Loucy (cell line): ENCODE measurements at regions not wholly inside any gene's neighbourhood (a gene's known extent, or its start where the extent isn't known, plus 50 kb on each side); places are given as distances from the start of the nearest gene placed in this dataset.

Experiments
- H2AFZ ChIP-seq: fragments of 200-600 bp; sonication (generic); 2 replicates; pipeline ENCODE4 v1.6.0; 2016; ENCODE audit warnings: antibody characterized with exemption, mild to moderate bottlenecking, low read length, moderate library complexity
- H3F3A ChIP-seq: fragments of 200-600 bp; 2 replicates; pipeline ENCODE4 v1.6.0; 2016; ENCODE audit warnings: antibody characterized with exemption, low read depth, mild to moderate bottlenecking
- H3K27me3 ChIP-seq: fragments of 200-600 bp; sonication (generic); 2 replicates; pipeline ENCODE4 v1.6.1; 2014; ENCODE audit warnings: low read length, mild to moderate bottlenecking; ENCODE audit not compliant: insufficient read depth, poor library complexity, severe bottlenecking
- H3K36me3 ChIP-seq: fragments of 200-600 bp; sonication (generic); 2 replicates; pipeline ENCODE4 v1.6.1; 2016; ENCODE audit warnings: low read length; ENCODE audit not compliant: insufficient read depth
- H3K4me1 ChIP-seq: fragments of 200-600 bp; sonication (generic); 2 replicates; pipeline ENCODE4 v1.5.1; 2014; ENCODE audit warnings: low read length, mild to moderate bottlenecking; ENCODE audit not compliant: insufficient read depth, poor library complexity, severe bottlenecking
- H3K4me2 ChIP-seq: fragments of 200-600 bp; sonication (generic); 2 replicates; pipeline ENCODE4 v1.6.0; 2014; ENCODE audit warnings: antibody characterized with exemption, low read length, low read depth, mild to moderate bottlenecking; ENCODE audit not compliant: poor library complexity, severe bottlenecking
- H3K4me3 ChIP-seq: fragments of 200-600 bp; sonication (generic); 2 replicates; pipeline ENCODE4 v1.5.1; 2014; ENCODE audit warnings: low read length, mild to moderate bottlenecking, mixed read lengths; ENCODE audit not compliant: poor library complexity, severe bottlenecking
- H3K79me2 ChIP-seq: fragments of 200-600 bp; sonication (generic); 2 replicates; pipeline ENCODE4 v1.6.1; 2014; ENCODE audit warnings: low read length; ENCODE audit not compliant: insufficient read depth
- H3K9ac ChIP-seq: fragments of 200-600 bp; sonication (generic); 2 replicates; pipeline ENCODE4 v1.6.0; 2014; ENCODE audit warnings: mild to moderate bottlenecking, low read depth, low read length, moderate library complexity; ENCODE audit not compliant: poor library complexity, severe bottlenecking
- H3K9me2 ChIP-seq: fragments of 200-600 bp; sonication (generic); replicated peaks from 2 replicates; pipeline ENCODE4 v1.6.1; 2016; ENCODE audit warnings: low read depth, low read length, mixed read lengths
- H3K9me3 ChIP-seq: fragments of 200-600 bp; sonication (generic); 2 replicates; pipeline ENCODE4 v1.6.1; 2014; ENCODE audit warnings: mild to moderate bottlenecking, antibody characterized with exemption, low read length, low read depth; ENCODE audit not compliant: insufficient read depth
- H4K20me1 ChIP-seq: fragments of 200-600 bp; sonication (generic); 2 replicates; pipeline ENCODE4 v1.6.0; 2014; ENCODE audit warnings: antibody characterized with exemption, low read length, mild to moderate bottlenecking; ENCODE audit not compliant: insufficient read depth, poor library complexity, severe bottlenecking
- EZH2phosphoT487 ChIP-seq: fragments of 200-600 bp; IDR thresholded peaks from 2 replicates; pipeline ENCODE4 v1.6.1; 2018; ENCODE audit warnings: antibody characterized with exemption, mild to moderate bottlenecking, moderate library complexity, borderline replicate concordance
- TF ChIP-seq, protein P1 (sequence below): fragments of 200-600 bp; sonication (generic); conservative IDR thresholded peaks from 2 replicates; pipeline ENCODE4 v1.5.1; 2014; ENCODE audit warnings: mild to moderate bottlenecking, antibody characterized with exemption, low read length

DNA sequence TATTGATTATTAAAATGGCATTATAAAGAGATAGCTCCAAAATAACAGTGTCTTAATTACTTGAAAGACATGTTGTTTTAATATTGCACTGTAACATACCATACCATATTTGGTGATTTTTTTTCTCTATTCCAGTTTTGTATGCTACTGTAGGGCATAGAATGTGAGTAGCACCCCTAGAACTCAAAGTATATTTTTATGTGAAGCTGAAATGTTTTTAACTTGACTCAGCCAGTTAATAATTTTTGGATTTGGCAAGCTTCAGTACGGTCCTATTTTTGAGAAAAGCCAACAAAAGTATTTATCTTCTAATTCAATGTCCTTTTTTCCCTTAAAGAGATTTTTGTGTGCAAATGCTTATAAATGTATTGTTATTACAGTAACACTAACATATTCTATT lies 593.8 kb downstream of the USP25 start:
- no peaks in the 10 kb centered on the region for H3F3A ChIP-seq
- H3K9ac ChIP-seq, result no peak overlapping the region
- H3K4me2 ChIP-seq, result no peak overlapping the region
- H4K20me1 ChIP-seq, result no peaks in the 10 kb centered on the region
- no peaks in the 10 kb centered on the region for H3K9me3 ChIP-seq
- no peaks in the 10 kb centered on the region for H3K27me3 ChIP-seq
- no peaks in the 10 kb centered on the region for H3K79me2 ChIP-seq
- no peaks in the 10 kb centered on the region for H3K9me2 ChIP-seq
- no peaks in the 10 kb centered on the region for H3K4me1 ChIP-seq
- no peak overlapping the region for H2AFZ ChIP-seq
- no peak for TF ChIP-seq EZH2phosphoT487
- TF ChIP-seq, protein P1, sequence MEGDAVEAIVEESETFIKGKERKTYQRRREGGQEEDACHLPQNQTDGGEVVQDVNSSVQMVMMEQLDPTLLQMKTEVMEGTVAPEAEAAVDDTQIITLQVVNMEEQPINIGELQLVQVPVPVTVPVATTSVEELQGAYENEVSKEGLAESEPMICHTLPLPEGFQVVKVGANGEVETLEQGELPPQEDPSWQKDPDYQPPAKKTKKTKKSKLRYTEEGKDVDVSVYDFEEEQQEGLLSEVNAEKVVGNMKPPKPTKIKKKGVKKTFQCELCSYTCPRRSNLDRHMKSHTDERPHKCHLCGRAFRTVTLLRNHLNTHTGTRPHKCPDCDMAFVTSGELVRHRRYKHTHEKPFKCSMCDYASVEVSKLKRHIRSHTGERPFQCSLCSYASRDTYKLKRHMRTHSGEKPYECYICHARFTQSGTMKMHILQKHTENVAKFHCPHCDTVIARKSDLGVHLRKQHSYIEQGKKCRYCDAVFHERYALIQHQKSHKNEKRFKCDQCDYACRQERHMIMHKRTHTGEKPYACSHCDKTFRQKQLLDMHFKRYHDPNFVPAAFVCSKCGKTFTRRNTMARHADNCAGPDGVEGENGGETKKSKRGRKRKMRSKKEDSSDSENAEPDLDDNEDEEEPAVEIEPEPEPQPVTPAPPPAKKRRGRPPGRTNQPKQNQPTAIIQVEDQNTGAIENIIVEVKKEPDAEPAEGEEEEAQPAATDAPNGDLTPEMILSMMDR, result no peak
- no peaks in the 10 kb centered on the region for H3K36me3 ChIP-seq
- H3K4me3 ChIP-seq, result no peak overlapping the region

DNA sequence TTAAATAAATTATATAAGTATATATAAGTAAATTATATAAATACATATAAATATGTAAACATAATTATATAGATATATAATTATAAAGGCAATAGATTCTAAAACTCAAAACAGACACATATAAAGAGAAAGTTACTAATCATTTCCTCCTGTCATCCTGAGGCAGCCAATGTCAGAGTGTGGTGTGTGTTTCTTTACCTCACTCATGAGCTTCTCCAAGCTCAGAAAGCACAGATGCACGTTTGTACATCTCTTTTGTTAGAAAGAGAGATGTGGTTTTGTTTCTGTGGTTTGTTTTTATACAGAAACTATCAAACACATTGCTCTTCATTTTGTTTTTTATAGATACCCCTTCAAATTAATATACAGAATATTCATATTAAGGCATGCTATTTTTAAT lies 594.8 kb downstream of the USP25 start:
- Histone ChIP-seq H3K9ac (no peak overlapping the region), H3K4me2 (no peak overlapping the region), H3K4me1 (no peaks in the 10 kb centered on the region), H3K27me3 (no peaks in the 10 kb centered on the region), H3K36me3 (no peaks in the 10 kb centered on the region), H3K79me2 (no peaks in the 10 kb centered on the region), H3K9me2 (no peaks in the 10 kb centered on the region), H2AFZ (no peak overlapping the region), H3K4me3 (no peak overlapping the region), H3F3A (no peaks in the 10 kb centered on the region), H4K20me1 (no peaks in the 10 kb centered on the region), H3K9me3 (no peaks in the 10 kb centered on the region)
- TF ChIP-seq, protein P1, result no peak
- TF ChIP-seq EZH2phosphoT487, result no peak

DNA sequence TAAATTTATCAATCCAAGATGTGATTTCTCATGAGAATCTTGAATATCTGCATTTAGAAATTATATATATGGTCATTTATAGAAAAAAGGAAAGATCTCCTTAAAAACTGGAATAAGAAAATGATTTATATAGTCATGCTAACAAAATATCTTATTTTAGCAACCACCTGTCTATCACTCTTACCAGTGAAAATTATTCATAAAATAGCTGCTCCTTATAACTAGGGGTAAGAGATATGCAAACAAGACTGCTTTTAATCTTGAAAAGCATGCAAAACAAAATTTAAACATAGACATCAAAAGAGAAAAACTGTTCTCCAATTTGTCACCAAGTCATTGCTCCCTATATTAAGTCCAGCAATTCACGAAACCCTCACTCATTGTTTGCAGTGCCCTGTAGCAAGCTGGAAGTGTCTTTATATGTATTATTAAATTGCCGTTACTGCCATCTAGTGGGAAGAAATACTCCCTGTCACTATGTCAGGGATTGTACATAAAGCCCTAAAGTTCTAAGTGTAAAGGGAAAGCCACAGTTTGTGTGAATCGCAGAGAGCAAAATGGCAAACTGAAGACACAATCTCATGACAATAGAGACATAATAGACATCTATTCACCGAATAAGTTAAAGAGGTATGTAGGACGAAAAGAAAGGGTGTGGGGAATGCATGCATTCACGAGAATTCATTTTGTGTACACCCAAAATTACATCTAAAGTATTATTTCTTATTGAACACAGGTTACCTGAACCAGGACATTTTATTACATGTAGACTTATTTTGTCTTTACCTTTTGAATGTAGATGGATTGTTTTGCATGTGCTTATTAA lies 600.5 kb downstream of the USP25 start:
- Histone ChIP-seq H3K9me2 (no peaks in the 10 kb centered on the region), H3K36me3 (no peaks in the 10 kb centered on the region), H3K79me2 (no peaks in the 10 kb centered on the region), H2AFZ (no peak overlapping the region), H3F3A (no peaks in the 10 kb centered on the region), H3K9ac (no peak overlapping the region), H4K20me1 (no peaks in the 10 kb centered on the region), H3K4me3 (no peak overlapping the region), H3K4me1 (no peaks in the 10 kb centered on the region), H3K27me3 (no peaks in the 10 kb centered on the region), H3K9me3 (no peaks in the 10 kb centered on the region), H3K4me2 (no peak overlapping the region)
- TF ChIP-seq, protein P1, result peak; percentile 79
- TF ChIP-seq EZH2phosphoT487, result no peak
